ENCODE measurements at regions not wholly inside any gene's neighbourhood (a gene's known extent, or its start where the extent isn't known, plus 50 kb on each side); places are given as distances from the start of the nearest gene placed in this dataset.

- no peak overlapping the region for H3K23ac ChIP-seq (ENCODE audit: insufficient read length)
- no peak overlapping the region for H3K4me3 ChIP-seq (ENCODE audit: extremely low read depth in 1 of 4, insufficient read depth in 2 of 4, low read depth in 3 of 4, low read length in 4 of 4)
- H3K56ac ChIP-seq (replicated peaks; ENCODE audit: insufficient read length, low read depth, low read length): no peak overlapping the region
- H2BK5ac ChIP-seq (ENCODE audit: low read depth, low read length): no peak overlapping the region
- no peaks in the 10 kb centered on the region for H3K27me3 ChIP-seq (replicated peaks in 1 of 4; ENCODE audit: control insufficient read depth in 3 of 4, extremely low read depth in 1 of 4, insufficient read depth in 3 of 4, low read length in 3 of 4)
- DNase-seq (ENCODE audit: low read depth in 1 of 2, low spot score in 2 of 2): no peak
- WGBS, 2 experiments (ENCODE audit: extremely low coverage in 1 of 2, insufficient coverage in 1 of 2, insufficient read length in 1 of 2, insufficient replicate concordance in 2 of 2, low coverage in 1 of 2, low lambda C conversion rate in 2 of 2, missing lambda C conversion rate in 1 of 2): 85% methylated on average over 7 of the region's 7 CpGs; no CpG with 5 or more reads in 1 of the 2 experiments
- no peak for FAIRE-seq
- H3K9ac ChIP-seq (replicated peaks in 1 of 4; ENCODE audit: extremely low read depth in 1 of 4, low read depth in 3 of 4, low read length in 3 of 4): no peak overlapping the region
- H4K5ac ChIP-seq (ENCODE audit: insufficient read length, low read depth, low read length): no peak overlapping the region
- peaks cover 66 to 70% of the 10 kb centered on the region in 2 experiments for H3K9me3 ChIP-seq (ENCODE audit: insufficient read depth in 2 of 2, low read depth in 1 of 2, low read length in 1 of 2)
- no peak overlapping the region for H3K27ac ChIP-seq (ENCODE audit: low read depth, low read length)
- CTCF ChIA-PET (ENCODE audit: partially characterized antibody): interaction anchor here (0.6 kb wide), 1 partner anchor 793 kb away, joined by 3 read pairs; no protein-coding TSS in a partner anchor
- H2BK20ac ChIP-seq (ENCODE audit: low read length): no peak overlapping the region
- no peaks in the 10 kb centered on the region; the same call in 1 of the 2 replicates for H3K79me1 ChIP-seq (ENCODE audit: low read depth, low read length)
- no peak overlapping the region for H3K18ac ChIP-seq (ENCODE audit: extremely low read depth, low read length)
- H2AK5ac ChIP-seq (ENCODE audit: low read depth, low read length): no peak overlapping the region
- no peaks in the 10 kb centered on the region for H3K23me2 ChIP-seq (ENCODE audit: low read depth, low read length)
- no peak overlapping the region for H3K14ac ChIP-seq (ENCODE audit: insufficient read length)
- H3K79me2 ChIP-seq (ENCODE audit: control insufficient read depth in 1 of 2, insufficient read depth in 2 of 2, low read length in 2 of 2): no peaks in the 10 kb centered on the region
- no peak overlapping the region for H3K4ac ChIP-seq (replicated peaks; ENCODE audit: insufficient read length, low read depth, low read length)
- no peaks in the 10 kb centered on the region for H3K4me1 ChIP-seq (replicated peaks in 1 of 4; ENCODE audit: control insufficient read depth in 3 of 4, insufficient read depth in 4 of 4, low read length in 3 of 4)
- no peaks in the 10 kb centered on the region for H3K36me3 ChIP-seq (ENCODE audit: control insufficient read depth in 2 of 4, insufficient read depth in 4 of 4, low read length in 3 of 4)
- POLR2A ChIA-PET (ENCODE audit: partially characterized antibody): no interaction called here
- no peak overlapping the region for H4K8ac ChIP-seq (ENCODE audit: extremely low read depth, insufficient read depth, low read length)
- no peak overlapping the region for H2BK12ac ChIP-seq (ENCODE audit: low read depth, low read length)
- H2BK15ac ChIP-seq (ENCODE audit: low read length): no peak overlapping the region
- H4K20me1 ChIP-seq (replicated peaks in 1 of 2; ENCODE audit: control insufficient read depth in 1 of 2, insufficient read depth in 2 of 2, low read length in 2 of 2): no peaks in the 10 kb centered on the region
- no peak overlapping the region for H2BK120ac ChIP-seq (replicated peaks; ENCODE audit: low read depth, low read length)
- H2AFZ ChIP-seq (ENCODE audit: low read length): no peak overlapping the region
- no peak overlapping the region for H3K4me2 ChIP-seq (ENCODE audit: insufficient read depth in 1 of 2, low read depth in 2 of 2, low read length in 2 of 2)
- H4K91ac ChIP-seq (replicated peaks; ENCODE audit: insufficient read length, low read length): no peak overlapping the region
- TF ChIP-seq BRCA1 (IDR thresholded peaks at IDR 0.05; ENCODE audit: low read depth, low read length) (no peak), EZH2 (IDR thresholded peaks at IDR 0.05; ENCODE audit: low read depth, low read length, severe bottlenecking) (no peak), SIX5 (IDR thresholded peaks at IDR 0.05; ENCODE audit: low read depth, low read length) (no peak), HDAC2 (IDR thresholded peaks at IDR 0.05; ENCODE audit: borderline replicate concordance in 1 of 2, low read depth in 2 of 2, low read length in 2 of 2) (no peak), EGR1 (IDR thresholded peaks at IDR 0.05; ENCODE audit: borderline replicate concordance, low read depth, low read length) (no peak)
Measured at GRCh38 chr17:83145831-83146230, 66.4 kb downstream of the METRNL start.
